Gastrocnemius medialis (tissue), 4 donors: ENCODE measurements at regions not wholly inside any gene's neighbourhood (a gene's known extent, or its start where the extent isn't known, plus 50 kb on each side); places are given as distances from the start of the nearest gene placed in this dataset.

ENCODE experiments used
- ATAC-seq, 2 donors: fragments of 150-250 bp; one replicate each; pipeline ENCODE4 v1.9.1; 2016
- DNase-seq, 2 donors: peaks; one replicate each; pipeline ENCODE4 v3.0.0-alpha.2; 2019
- H3K27ac ChIP-seq, 4 donors: fragments of 200-600 bp; sonication (generic); 1 replicate in 1 of 4; 2 replicates in 3 of 4; pipeline ENCODE4 v1.5.1; 2016 to 2018; ENCODE audit warnings: mild to moderate bottlenecking in 2 of 4, moderate library complexity in 1 of 4
- H3K27me3 ChIP-seq, 3 donors: fragments of 200-600 bp; sonication (generic) in 2 of 3; 1 replicate in 1 of 3; 2 replicates in 2 of 3; pipeline versions ENCODE4 v1.5.1 to v1.6.0; 2016 to 2019; ENCODE audit warnings: mild to moderate bottlenecking in 1 of 3, moderate library complexity in 1 of 3
- H3K36me3 ChIP-seq, 2 donors: fragments of 200-600 bp; sonication (generic) in 1 of 2; one replicate each; pipeline ENCODE4 v1.5.1; 2017 to 2018
- H3K4me1 ChIP-seq, 2 donors: fragments of 200-600 bp; sonication (generic) in 1 of 2; one replicate each; pipeline ENCODE4 v1.5.1; 2016 to 2017; ENCODE audit warnings: mild to moderate bottlenecking in 2 of 2
- H3K4me3 ChIP-seq, 4 donors: fragments of 200-600 bp; sonication (generic) in 3 of 4; 1 replicate in 1 of 4; 2 replicates in 3 of 4; pipeline ENCODE4 v1.5.1; 2016 to 2019; ENCODE audit warnings: mild to moderate bottlenecking in 2 of 4
- H3K9me3 ChIP-seq, 3 donors: fragments of 200-600 bp; sonication (generic) in 2 of 3; 1 replicate in 1 of 3; 2 replicates in 2 of 3; pipeline ENCODE4 v1.5.1; 2016 to 2019
- POLR2A ChIP-seq, 2 donors: fragments of 450-650 bp; IDR thresholded peaks; one replicate each; pipeline ENCODE4 v1.6.1; 2017; ENCODE audit warnings: antibody characterized with exemption in 2 of 2, mild to moderate bottlenecking in 2 of 2, moderate library complexity in 2 of 2
- in situ Hi-C, 4 donors: fragments of 200-750 bp; cut with MboI; loops; one replicate each; pipeline versions ENCODE4 v1.15.0 to v1.8.0; 2017; ENCODE audit warnings: low sequenced_read_pairs in 4 of 4
- intact Hi-C: fragments of 100-400 bp; cut with DNase I; formaldehyde crosslinking; loops from one replicate; pipeline ENCODE4 v1.15.1; 2023; ENCODE audit warnings: low total_unique reads
- TF ChIP-seq, protein P1 (sequence below), 5 experiments: fragments of 450-650 bp in 3 of 5; fragments of 200-600 bp in 2 of 5; sonication (generic) in 2 of 5; IDR thresholded peaks in 4 of 5; conservative IDR thresholded peaks in 1 of 5; 1 replicate in 4 of 5; 2 replicates in 1 of 5; pipeline ENCODE4 v1.5.1; 2016 to 2019; ENCODE audit warnings: antibody characterized with exemption in 5 of 5, mild to moderate bottlenecking in 3 of 5, moderate library complexity in 3 of 5

- no peak for TF ChIP-seq POLR2A (IDR thresholded peaks at IDR 0.05)
- TF ChIP-seq, protein P1, sequence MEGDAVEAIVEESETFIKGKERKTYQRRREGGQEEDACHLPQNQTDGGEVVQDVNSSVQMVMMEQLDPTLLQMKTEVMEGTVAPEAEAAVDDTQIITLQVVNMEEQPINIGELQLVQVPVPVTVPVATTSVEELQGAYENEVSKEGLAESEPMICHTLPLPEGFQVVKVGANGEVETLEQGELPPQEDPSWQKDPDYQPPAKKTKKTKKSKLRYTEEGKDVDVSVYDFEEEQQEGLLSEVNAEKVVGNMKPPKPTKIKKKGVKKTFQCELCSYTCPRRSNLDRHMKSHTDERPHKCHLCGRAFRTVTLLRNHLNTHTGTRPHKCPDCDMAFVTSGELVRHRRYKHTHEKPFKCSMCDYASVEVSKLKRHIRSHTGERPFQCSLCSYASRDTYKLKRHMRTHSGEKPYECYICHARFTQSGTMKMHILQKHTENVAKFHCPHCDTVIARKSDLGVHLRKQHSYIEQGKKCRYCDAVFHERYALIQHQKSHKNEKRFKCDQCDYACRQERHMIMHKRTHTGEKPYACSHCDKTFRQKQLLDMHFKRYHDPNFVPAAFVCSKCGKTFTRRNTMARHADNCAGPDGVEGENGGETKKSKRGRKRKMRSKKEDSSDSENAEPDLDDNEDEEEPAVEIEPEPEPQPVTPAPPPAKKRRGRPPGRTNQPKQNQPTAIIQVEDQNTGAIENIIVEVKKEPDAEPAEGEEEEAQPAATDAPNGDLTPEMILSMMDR (IDR thresholded peaks at IDR 0.05 in 4 of 5, conservative IDR thresholded peaks at IDR 0.05 in 1 of 5), result no peak
- H3K4me3 ChIP-seq, result no peak overlapping the region
- intact Hi-C loops, result no loop called here
- H3K27me3 ChIP-seq, result no peaks in the 10 kb centered on the region
- ATAC-seq, result no peak
- in situ Hi-C loops, result no loop called here
- H3K4me1 ChIP-seq, result no peaks in the 10 kb centered on the region
- no peak overlapping the region for H3K27ac ChIP-seq
- DNase-seq, result no peak
- H3K9me3 ChIP-seq, result no peaks in the 10 kb centered on the region
- H3K36me3 ChIP-seq, result no peaks in the 10 kb centered on the region
Observed at GRCh38 chr12:91944637-91945036, 201.0 kb downstream of the BTG1 start.

DNA sequence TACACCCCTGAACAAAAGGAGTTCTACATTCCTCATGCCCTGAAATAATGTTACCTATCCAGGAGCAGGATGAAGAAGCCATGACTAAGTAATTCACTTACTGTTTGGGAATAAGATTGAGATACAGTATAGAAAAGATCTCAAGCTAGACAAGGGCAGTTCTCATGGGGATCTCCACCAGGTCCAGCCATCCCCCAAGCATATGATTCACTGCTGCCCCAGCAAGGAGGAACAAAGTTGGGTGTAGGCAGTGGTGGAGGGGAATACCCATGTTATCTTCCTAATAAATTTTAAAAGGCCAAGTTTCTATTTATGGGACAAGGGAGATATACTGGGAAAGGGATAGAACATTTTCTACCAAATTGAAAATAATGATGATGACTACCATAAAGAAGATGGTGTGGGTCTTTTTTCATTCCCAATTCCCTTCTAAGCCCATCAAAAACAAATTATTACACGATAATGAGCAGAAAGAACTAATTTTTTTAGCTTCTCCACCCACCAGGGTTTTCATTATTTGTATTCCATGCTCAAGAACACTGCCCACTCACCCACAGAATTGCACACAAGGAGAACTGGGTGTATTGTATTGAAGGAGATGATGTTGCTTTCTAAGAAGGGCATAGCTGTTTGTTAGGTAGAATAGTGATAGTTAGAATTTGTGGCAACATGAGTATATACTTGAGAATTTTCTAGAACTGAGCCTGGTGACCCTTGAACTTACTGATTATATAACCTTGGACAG lies 204.6 kb downstream of the BTG1 start:
- no peak overlapping the region for H3K27ac ChIP-seq
- H3K27me3 ChIP-seq, result no peaks in the 10 kb centered on the region
- H3K9me3 ChIP-seq, result no peaks in the 10 kb centered on the region
- in situ Hi-C loops, result no loop called here
- DNase-seq (no peak), ATAC-seq (no peak)
- H3K4me3 ChIP-seq, result no peak overlapping the region
- intact Hi-C loops, result no loop called here
- H3K4me1 ChIP-seq, result no peaks in the 10 kb centered on the region
- TF ChIP-seq POLR2A (IDR thresholded peaks at IDR 0.05), result no peak
- TF ChIP-seq, protein P1 (IDR thresholded peaks at IDR 0.05 in 4 of 5, conservative IDR thresholded peaks at IDR 0.05 in 1 of 5), result no peak
- H3K36me3 ChIP-seq, result no peaks in the 10 kb centered on the region

- Histone ChIP-seq H3K4me1 (no peaks in the 10 kb centered on the region), H3K27ac (no peak overlapping the region), H3K4me3 (no peak overlapping the region), H3K27me3 (no peaks in the 10 kb centered on the region), H3K9me3 (no peaks in the 10 kb centered on the region), H3K36me3 (no peaks in the 10 kb centered on the region)
- no peak for ATAC-seq
- DNase-seq, result no peak
- intact Hi-C loops (no loop called here), in situ Hi-C loops (no loop called here)
- TF ChIP-seq POLR2A (IDR thresholded peaks at IDR 0.05), result no peak
- TF ChIP-seq, protein P1 (IDR thresholded peaks at IDR 0.05 in 4 of 5, conservative IDR thresholded peaks at IDR 0.05 in 1 of 5), result no peak
Observed at GRCh38 chr12:91940322-91940721, 205.3 kb downstream of the BTG1 start.

DNA sequence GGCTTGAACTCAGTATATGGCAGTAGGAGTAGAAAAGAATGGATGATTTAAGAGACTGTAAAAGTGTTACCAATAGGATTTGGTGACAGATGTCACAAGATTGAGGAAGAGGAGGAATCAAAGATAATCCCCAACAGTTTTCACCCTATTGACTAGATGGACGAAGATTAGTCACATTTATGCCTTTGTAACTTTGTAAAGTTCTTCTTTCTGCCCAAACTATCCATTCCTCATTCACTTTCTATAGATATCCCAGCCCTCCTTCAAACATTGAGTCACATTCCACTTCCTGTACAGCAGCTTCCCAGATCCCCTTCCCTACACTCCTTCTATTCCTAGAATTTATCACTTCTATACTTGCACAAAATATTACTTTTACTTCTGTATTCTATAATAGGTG lies 207.9 kb downstream of the BTG1 start:
- intact Hi-C loops (no loop called here), in situ Hi-C loops (no loop called here)
- no peak for TF ChIP-seq POLR2A (IDR thresholded peaks at IDR 0.05)
- TF ChIP-seq, protein P1 (IDR thresholded peaks at IDR 0.05 in 4 of 5, conservative IDR thresholded peaks at IDR 0.05 in 1 of 5), result no peak
- no peak for ATAC-seq
- H3K4me3 ChIP-seq, result no peak overlapping the region
- no peaks in the 10 kb centered on the region for H3K36me3 ChIP-seq
- H3K27ac ChIP-seq, result no peak overlapping the region
- H3K4me1 ChIP-seq, result no peaks in the 10 kb centered on the region
- no peaks in the 10 kb centered on the region for H3K9me3 ChIP-seq
- no peak for DNase-seq
- no peaks in the 10 kb centered on the region for H3K27me3 ChIP-seq

- TF ChIP-seq POLR2A (IDR thresholded peaks at IDR 0.05), result no peak
- TF ChIP-seq, protein P1 (IDR thresholded peaks at IDR 0.05 in 4 of 5, conservative IDR thresholded peaks at IDR 0.05 in 1 of 5), result no peak
- no peak for ATAC-seq
Observed at GRCh38 chr12:91937009-91937408, 208.6 kb downstream of the BTG1 start.

More at GRCh38 chr12:91937009-91937408, 208.6 kb downstream of the BTG1 start:
- Histone ChIP-seq H3K4me3 (no peak overlapping the region), H3K36me3 (no peaks in the 10 kb centered on the region), H3K27me3 (no peaks in the 10 kb centered on the region), H3K4me1 (no peaks in the 10 kb centered on the region), H3K9me3 (no peaks in the 10 kb centered on the region), H3K27ac (no peak overlapping the region)
- no peak for DNase-seq
- in situ Hi-C loops, result no loop called here
- intact Hi-C loops, result no loop called here
